NCI-H2107 treated with DMSO at 0.1 percent for 48 hours (cell line): ENCODE measurements at regions not wholly inside any gene's neighbourhood (a gene's known extent, or its start where the extent isn't known, plus 50 kb on each side); places are given as distances from the start of the nearest gene placed in this dataset.

Experiments used
- DNase-seq: peaks from one replicate; lab custom pipeline; 2025; ENCODE audit not compliant: unreplicated experiment; lab: John Stamatoyannopoulos, UW

DNA sequence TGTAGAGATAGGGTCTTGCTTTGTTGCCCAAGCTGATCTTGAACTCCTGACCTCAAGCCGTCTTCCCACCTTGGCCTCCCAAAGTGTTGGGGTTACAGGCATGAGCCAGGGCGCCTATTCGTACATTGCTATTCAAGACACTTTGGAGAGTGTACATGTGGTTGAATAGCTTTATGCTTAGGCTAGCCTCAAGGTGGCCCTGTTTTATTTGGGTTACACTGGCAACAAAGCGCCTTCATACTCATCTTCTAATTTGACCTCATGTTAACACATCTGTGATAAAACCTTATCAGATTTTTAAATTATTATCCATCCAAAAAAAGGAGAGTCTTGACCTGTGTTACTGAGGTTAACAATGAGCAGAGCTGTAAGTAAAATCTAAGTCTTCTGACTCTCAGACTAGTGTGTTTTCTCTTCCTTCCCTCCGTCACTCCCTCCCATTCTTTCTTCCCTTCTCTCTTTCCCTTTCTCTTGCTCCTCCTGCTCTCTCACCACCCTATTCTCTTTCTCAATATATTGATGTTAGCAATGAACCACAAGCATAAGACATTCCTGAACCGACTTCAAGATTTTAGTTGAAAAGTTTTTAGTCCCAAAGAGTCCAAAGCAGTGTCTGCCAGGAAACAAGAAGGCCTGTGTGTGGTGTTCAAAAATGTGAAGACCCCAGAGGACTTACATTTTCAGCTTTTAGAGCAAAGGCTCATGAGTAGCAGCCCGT is 603.7 kb upstream of the CFAP20DC start:
- DNase-seq: no peak

DNA sequence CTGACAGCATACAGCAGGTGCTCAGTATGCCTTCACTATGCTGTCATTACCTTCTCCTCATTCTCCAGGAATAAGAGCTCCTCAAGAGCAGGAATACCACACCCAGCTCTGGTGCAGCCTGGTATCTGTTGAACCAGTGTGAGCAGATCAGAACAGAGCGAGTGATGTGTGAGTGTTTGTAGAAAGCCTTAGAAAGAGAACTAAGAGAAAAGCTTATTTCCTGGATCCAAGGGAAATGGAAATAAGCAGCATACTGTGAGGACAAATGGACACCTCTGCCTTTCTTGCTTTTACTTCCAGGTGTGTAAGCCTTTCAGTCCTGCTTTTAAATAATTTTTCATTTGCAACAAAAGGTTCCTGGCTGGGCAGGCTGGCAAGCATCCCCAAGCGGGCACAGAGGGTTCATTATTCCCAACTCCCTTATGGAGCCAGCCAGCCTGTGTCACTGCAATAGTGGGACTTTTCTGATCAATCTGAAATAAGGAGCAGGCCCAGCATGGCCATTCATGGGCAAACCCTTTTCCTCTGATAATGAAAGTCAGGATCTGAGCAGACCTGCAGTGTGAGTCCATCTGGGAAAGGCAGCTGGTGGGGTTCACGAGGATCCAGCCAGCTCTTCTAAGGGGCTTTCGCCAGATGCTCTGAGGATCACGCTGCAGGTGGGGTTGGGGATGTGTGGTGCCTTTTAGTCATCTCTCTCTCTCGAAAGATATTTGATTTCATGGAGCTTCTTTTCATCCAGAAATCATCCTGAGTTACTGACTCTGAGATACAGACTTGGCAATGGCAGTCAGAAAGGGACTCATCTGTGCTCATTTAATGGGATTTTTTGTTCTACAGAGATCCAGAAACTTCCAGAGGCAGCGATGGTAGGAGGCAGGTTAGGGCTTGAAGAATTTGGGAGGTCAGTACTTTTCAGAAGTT is 594.9 kb upstream of the CFAP20DC start:
- DNase-seq: no peak

DNA sequence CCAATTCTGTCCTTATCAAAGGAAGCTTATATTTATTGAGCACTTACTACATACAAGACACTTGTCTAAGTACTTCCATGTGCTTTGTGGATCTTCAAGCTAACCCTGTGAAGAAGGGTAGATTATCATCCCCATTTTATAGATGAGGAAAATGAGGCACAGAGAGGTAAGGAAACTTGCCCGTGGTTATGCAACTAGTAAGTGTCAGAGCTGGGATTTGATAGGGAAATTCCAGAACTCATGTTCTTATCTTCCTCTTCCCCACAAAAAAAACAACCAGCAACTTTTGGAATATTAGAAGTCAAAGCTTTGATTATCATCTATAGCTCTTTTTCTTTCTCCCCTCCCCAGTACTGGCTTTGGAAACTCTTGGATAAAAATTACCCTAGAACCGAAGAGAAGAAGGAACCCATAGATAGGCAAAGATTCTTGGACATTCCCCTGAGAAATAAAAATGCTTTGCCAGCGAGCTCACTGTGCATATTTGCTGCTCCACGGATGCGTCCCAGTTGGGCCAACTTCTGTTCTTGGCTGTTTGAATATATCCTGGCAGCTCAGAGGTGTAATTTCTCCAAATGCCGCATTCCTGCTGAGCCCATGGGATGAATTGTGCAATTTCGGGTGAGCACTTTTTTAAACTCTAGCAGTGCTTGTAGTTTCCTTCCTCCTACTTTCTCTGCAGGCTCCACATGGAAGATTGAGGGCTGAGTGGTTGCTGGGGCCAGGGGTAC is 591.5 kb upstream of the CFAP20DC start:
- DNase-seq: no peak

- DNase-seq: no peak
These were observed 583.1 kb upstream of the CFAP20DC start for GRCh38 chr3:59632760-59633573.

GRCh38 chr3:59631482-59631881 is 581.7 kb upstream of the CFAP20DC start:
- DNase-seq: no peak

GRCh38 chr3:59621037-59621436 is 571.2 kb upstream of the CFAP20DC start:
- no peak for DNase-seq

DNA sequence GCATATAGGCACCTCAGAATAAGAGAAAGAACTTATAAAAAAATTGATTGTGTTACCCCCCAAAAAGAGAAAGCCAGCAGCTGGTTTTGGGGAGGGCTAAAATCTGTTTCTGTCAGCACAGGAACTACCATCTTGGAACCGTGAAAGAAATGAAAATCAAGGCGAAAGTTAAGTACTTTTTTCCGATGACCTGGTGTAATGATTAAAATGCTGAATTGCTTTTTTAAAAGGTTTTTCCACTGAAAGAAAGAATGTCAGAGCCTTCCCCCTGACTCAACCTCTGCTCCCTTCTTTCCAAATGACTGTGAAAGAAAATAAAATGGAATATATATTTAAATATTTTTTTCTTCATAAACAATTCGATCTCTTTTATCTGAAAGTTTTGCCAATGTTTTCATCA is 570.5 kb upstream of the CFAP20DC start:
- DNase-seq: no peak

DNA sequence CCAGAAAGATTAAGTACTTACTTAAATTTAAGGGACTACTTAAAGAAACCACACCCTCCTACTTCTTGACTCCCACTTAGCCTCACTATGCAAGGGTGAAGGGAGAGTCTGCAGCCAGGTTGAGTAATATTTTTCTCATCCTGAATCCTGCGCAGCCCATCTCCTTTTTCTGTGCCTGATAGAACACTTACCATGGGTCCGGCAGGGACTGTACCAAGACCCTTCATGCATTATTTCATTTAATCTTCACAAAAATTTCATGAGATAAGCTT is 562.6 kb upstream of the CFAP20DC start:
- no peak for DNase-seq

DNA sequence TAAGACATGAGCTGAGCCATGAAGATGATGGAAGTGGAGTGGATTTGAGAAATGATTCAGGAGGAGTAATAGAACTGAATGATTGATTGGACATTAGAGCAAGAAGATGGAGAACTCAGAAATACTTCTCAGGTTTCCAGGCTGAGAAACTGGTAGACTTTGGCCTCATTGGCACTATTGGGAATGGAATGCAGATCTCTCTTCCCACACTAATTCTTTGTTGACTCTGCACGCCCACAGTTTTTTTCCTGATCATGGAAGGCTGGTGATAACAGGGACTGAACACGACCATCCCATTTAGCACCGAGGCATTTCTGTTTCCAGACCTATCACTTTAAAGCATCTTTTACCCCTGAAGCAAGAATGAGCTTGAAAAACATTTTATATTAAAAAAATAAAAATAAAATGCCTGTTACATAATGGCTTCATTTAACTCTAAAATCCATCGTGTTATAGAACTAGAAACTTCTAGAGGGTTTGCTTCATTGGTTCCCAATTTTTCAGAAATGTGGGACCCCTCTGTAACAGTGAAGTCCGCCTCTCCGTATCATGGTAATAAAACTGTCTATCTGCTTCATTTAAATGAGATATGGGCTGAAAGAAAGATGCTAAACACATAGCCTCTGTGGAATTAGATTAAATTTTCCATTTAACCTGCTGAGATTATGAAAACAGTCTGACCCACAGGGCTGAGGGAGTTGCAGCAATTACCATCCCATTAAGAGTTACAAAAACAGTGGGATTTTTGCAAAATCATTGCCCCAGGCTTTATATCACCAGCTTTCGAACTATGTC is 562.0 kb upstream of the CFAP20DC start:
- no peak for DNase-seq

GRCh38 chr3:59609657-59610348 is 560.0 kb upstream of the CFAP20DC start:
- DNase-seq: peak; percentile 34

DNA sequence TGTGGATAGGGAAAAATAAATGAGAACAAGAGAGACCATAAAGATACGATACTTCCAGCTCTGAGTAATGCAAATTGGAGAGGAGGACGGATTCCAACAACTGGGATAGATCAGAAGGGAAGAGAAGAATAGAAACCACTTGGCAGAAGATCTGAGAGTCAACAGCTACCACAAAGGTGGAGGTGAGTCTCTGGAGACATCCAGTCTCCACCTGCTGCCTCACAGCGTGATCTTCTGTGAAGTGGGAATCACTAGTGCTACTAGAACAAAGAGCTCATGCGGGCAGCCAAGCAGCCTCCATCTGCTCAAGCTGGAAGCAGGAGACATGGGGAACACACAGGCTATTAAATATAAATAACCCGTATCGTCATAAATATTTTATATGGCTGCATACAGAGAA is 558.5 kb upstream of the CFAP20DC start:
- peak; percentile 92 for DNase-seq

- no peak for DNase-seq
These were observed 557.8 kb upstream of the CFAP20DC start for GRCh38 chr3:59607656-59608055.

GRCh38 chr3:59606638-59607266 is 556.9 kb upstream of the CFAP20DC start:
- DNase-seq: no peak

DNA sequence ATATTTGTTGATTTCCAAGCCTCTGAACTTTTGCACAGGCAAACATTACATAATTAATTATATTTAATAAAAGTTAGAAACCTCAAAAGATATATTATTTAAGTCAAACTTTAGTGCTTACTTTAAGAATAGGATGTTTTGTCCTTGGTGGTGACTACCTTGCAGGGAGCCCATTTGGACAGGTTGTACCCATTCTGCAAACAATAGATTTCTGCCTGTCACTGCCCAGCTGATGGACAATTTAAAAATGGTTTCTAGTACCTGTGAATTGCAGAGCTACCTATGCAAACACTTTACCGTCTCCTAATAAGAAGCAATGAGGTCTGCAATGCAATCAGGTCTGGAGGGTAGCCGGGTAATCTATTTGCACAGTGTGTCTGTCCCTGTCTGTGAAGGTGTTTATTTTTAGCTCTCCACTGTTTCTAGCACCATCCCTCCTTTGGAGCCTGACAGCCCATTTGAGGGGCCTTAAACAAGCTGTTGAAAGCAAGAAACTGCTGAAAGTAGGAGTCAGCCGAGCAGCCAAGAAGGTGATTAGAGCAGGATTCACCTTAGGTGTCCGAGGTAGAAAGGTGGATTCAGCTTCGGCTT is 556.2 kb upstream of the CFAP20DC start:
- DNase-seq: no peak

DNA sequence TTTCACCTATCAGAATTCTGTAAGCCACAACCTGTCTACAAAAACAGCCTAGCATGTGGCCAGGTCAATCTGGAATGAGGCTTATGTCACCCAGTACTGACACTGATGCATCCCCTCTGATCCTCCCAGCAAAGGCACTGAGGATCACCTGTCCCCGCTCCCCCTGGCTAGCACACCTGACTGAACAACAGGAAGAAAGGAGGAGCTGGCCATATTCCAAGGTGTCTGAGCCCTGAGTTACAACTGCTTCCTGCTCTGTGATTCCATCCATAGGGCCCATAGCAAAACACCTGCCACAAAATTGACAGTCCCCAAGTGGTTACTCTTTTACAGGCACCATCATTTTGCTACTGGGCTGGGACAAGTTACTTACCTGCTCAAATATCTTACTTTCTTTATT is 555.5 kb upstream of the CFAP20DC start:
- DNase-seq: peak; percentile 88

- DNase-seq: no peak
These were observed 551.7 kb upstream of the CFAP20DC start for GRCh38 chr3:59601486-59601885.

GRCh38 chr3:59600631-59601030 is 550.8 kb upstream of the CFAP20DC start:
- no peak for DNase-seq

DNA sequence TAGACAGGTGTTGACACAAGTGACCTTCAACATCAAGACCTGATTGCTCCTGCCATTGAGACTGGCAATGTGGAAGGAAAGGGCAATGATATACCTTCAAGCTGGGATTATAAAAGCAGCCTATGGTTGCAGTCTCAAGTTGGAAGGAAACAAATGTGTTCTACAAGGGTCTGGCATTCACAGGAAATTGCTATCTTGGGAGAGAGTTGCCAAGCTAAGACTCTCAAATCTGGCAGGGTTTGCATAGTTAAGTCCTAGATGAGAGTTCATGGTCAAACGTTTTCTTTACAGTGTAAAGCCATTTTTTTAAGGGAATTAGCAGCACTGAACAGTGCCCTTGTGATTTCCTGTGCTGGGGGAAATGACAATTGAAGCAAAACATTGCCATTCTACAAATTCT is 546.9 kb upstream of the CFAP20DC start:
- DNase-seq: no peak

DNA sequence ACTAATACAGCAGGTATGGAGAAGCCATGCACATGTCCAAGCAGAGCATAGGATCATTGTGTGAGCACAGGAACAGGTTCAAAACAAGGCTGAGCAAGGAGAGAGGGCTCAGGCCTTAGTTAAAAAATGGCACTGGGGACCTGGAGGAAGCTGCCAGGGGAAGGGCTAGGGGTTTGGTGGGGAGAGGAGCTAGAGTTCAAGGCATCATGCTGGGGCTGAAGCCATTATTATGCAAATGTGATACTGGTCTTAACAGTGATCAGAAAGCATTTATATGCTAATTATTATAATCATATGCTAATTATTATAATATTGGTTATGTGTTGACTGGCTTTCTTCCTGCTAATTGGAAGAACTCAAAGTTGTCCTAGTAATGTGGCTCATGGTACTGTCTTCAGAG is 546.0 kb upstream of the CFAP20DC start:
- no peak for DNase-seq
